CD4-positive, alpha-beta T cell (primary cell): ENCODE measurements at regions not wholly inside any gene's neighbourhood (a gene's known extent, or its start where the extent isn't known, plus 50 kb on each side); places are given as distances from the start of the nearest gene placed in this dataset.

Experiments used
- ATAC-seq: fragments of 200-7000 bp; cut with Tn5 transposase; one replicate; pipeline ENCODE4 v1.10.0; 2022; ENCODE audit warnings: mild to moderate bottlenecking; ENCODE audit not compliant: poor library complexity
- CTCF ChIA-PET: fragments of 350-600 bp; sonication (Branson Sonifier 250); formaldehyde crosslinking; loops from one replicate; lab custom pipeline; 2021; ENCODE audit warnings: antibody characterized with exemption, inconsistent platforms; lab: Charles Lee
- POLR2A ChIA-PET: fragments of 350-600 bp; sonication (Branson Sonifier 250); formaldehyde crosslinking; loops from one replicate; lab custom pipeline; 2021; ENCODE audit warnings: antibody characterized with exemption, inconsistent platforms; lab: Charles Lee
- DNase-seq, 14 experiments: peaks; one replicate each; pipeline ENCODE4 v3.0.0-alpha.2; 2013 to 2020; ENCODE audit warnings: mixed read lengths in 2 of 14
- H3K27ac ChIP-seq, 2 donors: one replicate each; pipeline versions ENCODE4 v1.5.1 to v1.7.0; 2013; ENCODE audit warnings: low read length in 2 of 2, low read depth in 1 of 2, mild to moderate bottlenecking in 1 of 2
- H3K27me3 ChIP-seq, 2 experiments: 1 replicate in 1 of 2; 2 replicates in 1 of 2; pipeline versions ENCODE4 v1.6.1 to v1.7.0; 2013; ENCODE audit warnings: low read length in 2 of 2, control low read depth in 1 of 2, mild to moderate bottlenecking in 1 of 2, moderate library complexity in 1 of 2; ENCODE audit not compliant: insufficient read depth in 2 of 2, control insufficient read depth in 1 of 2
- H3K36me3 ChIP-seq: one replicate; pipeline ENCODE4 v1.6.1; 2013; ENCODE audit warnings: low read length, control low read depth; ENCODE audit not compliant: insufficient read depth
- H3K4me1 ChIP-seq: one replicate; pipeline ENCODE4 v1.6.1; 2013; ENCODE audit warnings: low read length, control low read depth; ENCODE audit not compliant: insufficient read depth
- H3K4me3 ChIP-seq: one replicate; pipeline ENCODE4 v1.5.1; 2013; ENCODE audit warnings: mild to moderate bottlenecking, low read length, moderate library complexity
- H3K9me3 ChIP-seq, 2 experiments: 1 replicate in 1 of 2; 2 replicates in 1 of 2; pipeline versions ENCODE4 v1.6.1 to v1.7.0; 2013; ENCODE audit warnings: low read length in 2 of 2, mild to moderate bottlenecking in 2 of 2, control low read depth in 1 of 2, moderate library complexity in 1 of 2; ENCODE audit not compliant: control insufficient read depth in 1 of 2, insufficient read depth in 1 of 2
- H3K27ac Mint-ChIP-seq: one replicate; pipeline ENCODE4 v1.8.0; 2020; ENCODE audit warnings: mixed read lengths
- H3K27me3 Mint-ChIP-seq: one replicate; pipeline ENCODE4 v1.8.0; 2021; ENCODE audit warnings: mixed read lengths
- H3K36me3 Mint-ChIP-seq: one replicate; pipeline ENCODE4 v1.8.0; 2021; ENCODE audit warnings: low read depth, mixed read lengths
- H3K4me1 Mint-ChIP-seq: one replicate; pipeline ENCODE4 v1.8.0; 2021; ENCODE audit warnings: low read depth, mixed read lengths
- H3K4me3 Mint-ChIP-seq: one replicate; pipeline ENCODE4 v1.8.0; 2020; ENCODE audit warnings: mild to moderate bottlenecking, mixed read lengths
- H3K9me3 Mint-ChIP-seq: one replicate; pipeline ENCODE4 v1.8.0; 2020; ENCODE audit warnings: mixed read lengths
- CTCF ChIP-seq: fragments of 200-600 bp; IDR thresholded peaks from one replicate; pipeline ENCODE4 v1.8.0; 2022; ENCODE audit warnings: antibody characterized with exemption, mild to moderate bottlenecking
- intact Hi-C, 2 experiments: fragments of 100-400 bp; cut with DNase I in 1 of 2; cut with micrococcal nuclease in 1 of 2; formaldehyde crosslinking; loops; one replicate each; pipeline versions ENCODE4 v1.15.1 to v1.9.0; 2023 to 2025; cut with DNase I, micrococcal nuclease

GRCh38 chr2:12982149-12982584, 265.4 kb downstream of the TRIB2 start:
- no peak overlapping the region for H3K4me3 ChIP-seq
- no peaks in the 10 kb centered on the region for H3K36me3 ChIP-seq
- peaks cover 6% of the 10 kb centered on the region for H3K27me3 Mint-ChIP-seq
- no peaks in the 10 kb centered on the region for H3K4me1 Mint-ChIP-seq
- ATAC-seq = no peak
- no peak for TF ChIP-seq CTCF
- no peaks in the 10 kb centered on the region for H3K4me1 ChIP-seq
- H3K27ac Mint-ChIP-seq = no peak overlapping the region
- no peak overlapping the region for H3K27ac ChIP-seq
- intact Hi-C loops = no loop called here
- POLR2A ChIA-PET = no interaction called here
- no peaks in the 10 kb centered on the region for H3K36me3 Mint-ChIP-seq
- H3K4me3 Mint-ChIP-seq = no peak overlapping the region
- DNase-seq = no peak
- CTCF ChIA-PET = no interaction called here
- H3K27me3 ChIP-seq = no peaks in the 10 kb centered on the region
- no peaks in the 10 kb centered on the region for H3K9me3 ChIP-seq
- H3K9me3 Mint-ChIP-seq = no peaks in the 10 kb centered on the region

DNA sequence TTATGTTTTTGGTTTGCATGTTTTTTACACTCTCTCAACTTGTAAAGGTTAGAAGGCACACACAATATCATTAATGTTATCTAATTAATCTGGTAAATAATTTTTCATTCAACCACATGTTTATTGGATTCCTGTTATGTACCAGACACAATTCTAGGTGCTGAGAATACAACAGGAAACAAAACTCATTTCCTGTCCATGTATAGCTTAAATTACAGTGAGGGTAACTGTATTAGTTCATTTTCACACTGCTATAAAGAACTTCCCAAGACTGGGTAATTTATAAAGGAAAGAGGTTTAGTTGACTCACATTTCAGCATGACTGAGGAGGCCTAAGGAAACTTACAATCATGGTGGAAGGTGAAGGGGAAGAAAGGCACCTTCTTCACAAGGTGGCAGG, 270.5 kb downstream of the TRIB2 start:
- Histone ChIP-seq H3K36me3 (no peaks in the 10 kb centered on the region), H3K4me3 (no peak overlapping the region), H3K27ac (no peak overlapping the region), H3K4me1 (no peaks in the 10 kb centered on the region), H3K27me3 (no peaks in the 10 kb centered on the region), H3K9me3 (no peaks in the 10 kb centered on the region)
- Mint-ChIP-seq H3K27me3 (no peaks in the 10 kb centered on the region), H3K36me3 (no peaks in the 10 kb centered on the region), H3K4me3 (no peak overlapping the region), H3K9me3 (no peaks in the 10 kb centered on the region), H3K4me1 (no peaks in the 10 kb centered on the region), H3K27ac (no peak overlapping the region)
- ATAC-seq (no peak), DNase-seq (no peak)
- intact Hi-C loops = no loop called here
- TF ChIP-seq CTCF = no peak
- ChIA-PET CTCF (interaction anchor here (1.3 to 1.8 kb wide), 2 partner anchors 11 to 20 kb away, joined by 3 to 5 read pairs; no protein-coding TSS in a partner anchor), POLR2A (interaction anchor here (1.2 kb wide), 1 partner anchor 82 kb away, joined by 3 read pairs; no protein-coding TSS in a partner anchor)

DNA sequence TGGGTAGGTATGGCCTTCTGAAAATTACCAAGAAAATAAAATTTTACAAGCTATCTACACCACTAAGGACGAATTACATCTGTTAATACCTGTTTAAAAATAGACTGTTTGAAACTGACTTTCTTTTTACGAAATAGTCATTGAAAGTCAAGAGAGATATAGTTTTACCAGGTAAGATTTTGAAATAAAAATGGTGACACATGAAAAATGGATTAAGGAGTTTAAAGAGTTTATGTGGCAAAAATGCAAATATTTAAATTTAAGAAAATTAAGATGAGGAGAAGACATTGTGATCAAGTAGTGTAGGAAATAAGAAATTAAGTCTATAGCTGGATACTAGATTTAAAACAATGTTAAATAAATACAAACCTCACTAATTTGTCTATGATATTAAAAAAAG, 271.5 kb downstream of the TRIB2 start:
- H3K36me3 ChIP-seq = no peaks in the 10 kb centered on the region
- Mint-ChIP-seq H3K4me3 (no peak overlapping the region), H3K9me3 (no peaks in the 10 kb centered on the region), H3K4me1 (no peaks in the 10 kb centered on the region), H3K36me3 (no peaks in the 10 kb centered on the region), H3K27ac (no peak overlapping the region), H3K27me3 (no peaks in the 10 kb centered on the region)
- no peaks in the 10 kb centered on the region for H3K9me3 ChIP-seq
- no peak overlapping the region for H3K27ac ChIP-seq
- no peaks in the 10 kb centered on the region for H3K4me1 ChIP-seq
- ChIA-PET POLR2A (no interaction called here), CTCF (no interaction called here)
- ATAC-seq (no peak), DNase-seq (no peak)
- no peak overlapping the region for H3K4me3 ChIP-seq
- intact Hi-C loops = no loop called here
- no peak for TF ChIP-seq CTCF
- H3K27me3 ChIP-seq = no peaks in the 10 kb centered on the region
